ENCODE measurements at regions not wholly inside any gene's neighbourhood (a gene's known extent, or its start where the extent isn't known, plus 50 kb on each side); places are given as distances from the start of the nearest gene placed in this dataset.
"Not testable (repeated sequence)": the region's sequence is repeated elsewhere in the genome, so short reads cannot be mapped to it uniquely, and the experiment has no call there.

DNA sequence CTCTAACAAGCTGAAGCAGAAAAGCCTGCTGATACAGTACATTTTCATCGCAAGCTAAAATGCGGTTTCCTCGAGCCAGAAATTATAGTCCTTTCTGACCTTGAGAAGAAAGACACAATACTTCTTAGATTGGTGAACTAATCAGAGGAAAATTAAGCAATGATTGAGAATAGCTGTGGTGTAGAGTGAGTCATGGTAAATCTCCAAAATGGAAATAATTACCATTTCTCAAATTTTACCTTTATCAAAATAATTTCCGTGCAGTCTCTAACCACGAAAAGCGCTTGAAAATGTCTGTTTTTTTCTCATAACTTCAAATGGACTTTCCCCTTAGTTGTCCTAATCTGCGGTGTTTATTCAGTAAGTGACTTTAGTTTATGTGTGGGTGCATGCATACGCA, 190.2 kb downstream of the CPE start:
- Mint-ChIP-seq H3K4me1 (no peaks in the 10 kb centered on the region), H3K9me3 (no peaks in the 10 kb centered on the region), H3K36me3 (ENCODE audit: low read depth) (no peaks in the 10 kb centered on the region), H3K27me3 (ENCODE audit: low read depth) (peaks cover 8% of the 10 kb centered on the region), H3K27ac (no peak overlapping the region), H3K4me3 (no peak overlapping the region)
- TF ChIP-seq, protein P1, sequence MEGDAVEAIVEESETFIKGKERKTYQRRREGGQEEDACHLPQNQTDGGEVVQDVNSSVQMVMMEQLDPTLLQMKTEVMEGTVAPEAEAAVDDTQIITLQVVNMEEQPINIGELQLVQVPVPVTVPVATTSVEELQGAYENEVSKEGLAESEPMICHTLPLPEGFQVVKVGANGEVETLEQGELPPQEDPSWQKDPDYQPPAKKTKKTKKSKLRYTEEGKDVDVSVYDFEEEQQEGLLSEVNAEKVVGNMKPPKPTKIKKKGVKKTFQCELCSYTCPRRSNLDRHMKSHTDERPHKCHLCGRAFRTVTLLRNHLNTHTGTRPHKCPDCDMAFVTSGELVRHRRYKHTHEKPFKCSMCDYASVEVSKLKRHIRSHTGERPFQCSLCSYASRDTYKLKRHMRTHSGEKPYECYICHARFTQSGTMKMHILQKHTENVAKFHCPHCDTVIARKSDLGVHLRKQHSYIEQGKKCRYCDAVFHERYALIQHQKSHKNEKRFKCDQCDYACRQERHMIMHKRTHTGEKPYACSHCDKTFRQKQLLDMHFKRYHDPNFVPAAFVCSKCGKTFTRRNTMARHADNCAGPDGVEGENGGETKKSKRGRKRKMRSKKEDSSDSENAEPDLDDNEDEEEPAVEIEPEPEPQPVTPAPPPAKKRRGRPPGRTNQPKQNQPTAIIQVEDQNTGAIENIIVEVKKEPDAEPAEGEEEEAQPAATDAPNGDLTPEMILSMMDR (IDR thresholded peaks at IDR 0.05; ENCODE audit: unreplicated experiment in 3 of 3), result no peak

DNA sequence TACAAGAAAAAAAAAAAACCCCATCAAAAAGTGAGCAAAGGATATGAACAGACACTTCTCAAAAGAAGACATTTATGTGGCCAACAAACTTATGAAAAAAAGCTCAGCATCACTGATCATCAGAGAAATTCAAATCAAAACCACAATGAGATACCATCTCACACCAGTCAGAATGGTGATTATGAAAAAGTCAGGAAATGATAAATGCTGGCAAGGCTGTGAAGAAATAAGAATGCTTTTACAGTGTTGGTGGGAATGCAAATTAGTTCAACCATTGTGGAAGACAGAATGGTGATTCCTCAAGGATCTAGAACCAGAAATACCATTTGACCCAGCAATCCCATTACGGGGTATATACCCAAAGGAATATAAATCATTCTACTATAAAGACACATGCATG, 192.7 kb downstream of the CPE start:
- H3K36me3 Mint-ChIP-seq (ENCODE audit: low read depth); H3K4me3 Mint-ChIP-seq; H3K9me3 Mint-ChIP-seq; H3K27ac Mint-ChIP-seq; H3K27me3 Mint-ChIP-seq (ENCODE audit: low read depth); H3K4me1 Mint-ChIP-seq: not testable (repeated sequence)

DNA sequence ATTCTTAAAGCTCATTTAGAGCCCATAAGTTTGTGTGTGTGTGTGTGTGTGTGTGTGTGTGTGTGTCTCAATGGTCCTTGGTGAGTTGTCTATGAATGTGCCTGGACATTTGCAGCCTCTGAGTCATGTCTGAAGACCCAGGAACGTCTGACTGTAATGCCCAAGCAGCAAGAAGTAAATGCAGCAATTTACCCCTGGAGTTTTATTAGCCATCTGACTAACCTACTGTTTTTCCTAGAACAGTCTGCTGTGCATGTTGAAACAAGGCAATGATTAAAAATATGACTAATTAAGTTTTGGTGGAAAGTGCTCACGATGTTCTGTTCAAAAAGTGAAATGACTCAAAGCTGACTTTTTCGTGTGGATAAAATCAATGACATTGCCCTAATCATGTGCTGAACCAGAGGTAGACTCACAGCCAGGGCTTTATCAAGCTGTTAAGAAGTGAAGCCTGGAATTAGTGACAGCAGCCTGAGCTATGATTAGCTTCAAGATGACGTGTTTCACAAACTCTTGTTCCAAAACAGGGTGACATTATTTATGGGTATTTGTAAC, 201.6 kb downstream of the CPE start:
- Mint-ChIP-seq H3K9me3 (no peaks in the 10 kb centered on the region), H3K27ac (no peak overlapping the region), H3K4me3 (no peak overlapping the region), H3K36me3 (ENCODE audit: low read depth) (no peaks in the 10 kb centered on the region), H3K4me1 (no peaks in the 10 kb centered on the region), H3K27me3 (ENCODE audit: low read depth) (no peaks in the 10 kb centered on the region)
- TF ChIP-seq, protein P1 (IDR thresholded peaks at IDR 0.05; ENCODE audit: unreplicated experiment in 3 of 3), result no peak

DNA sequence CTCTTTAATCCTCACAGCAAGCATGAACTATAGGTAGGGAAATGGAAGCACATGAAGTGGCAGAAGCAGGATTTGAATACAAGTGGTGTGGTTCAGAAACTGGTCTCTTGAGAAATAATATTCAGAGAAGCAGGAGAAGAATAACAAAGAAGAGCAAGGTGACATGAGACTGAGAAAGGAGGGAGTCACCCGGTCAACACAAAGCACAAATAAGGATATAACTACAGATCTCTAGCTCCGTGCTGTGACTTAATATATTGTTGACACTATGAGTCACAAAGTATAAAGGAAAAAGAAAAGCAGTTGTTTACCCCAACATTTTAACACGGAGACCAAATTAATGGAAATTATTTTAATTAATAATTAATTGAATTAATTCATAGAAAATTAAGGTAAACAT, 204.5 kb downstream of the CPE start:
- Mint-ChIP-seq H3K4me3 (no peak overlapping the region), H3K27ac (no peak overlapping the region), H3K27me3 (ENCODE audit: low read depth) (no peaks in the 10 kb centered on the region), H3K4me1 (peaks cover 7% of the 10 kb centered on the region), H3K36me3 (ENCODE audit: low read depth) (no peaks in the 10 kb centered on the region), H3K9me3 (peaks cover 3% of the 10 kb centered on the region)
- TF ChIP-seq, protein P1 (IDR thresholded peaks at IDR 0.05; ENCODE audit: unreplicated experiment in 3 of 3), result no peak

DNA sequence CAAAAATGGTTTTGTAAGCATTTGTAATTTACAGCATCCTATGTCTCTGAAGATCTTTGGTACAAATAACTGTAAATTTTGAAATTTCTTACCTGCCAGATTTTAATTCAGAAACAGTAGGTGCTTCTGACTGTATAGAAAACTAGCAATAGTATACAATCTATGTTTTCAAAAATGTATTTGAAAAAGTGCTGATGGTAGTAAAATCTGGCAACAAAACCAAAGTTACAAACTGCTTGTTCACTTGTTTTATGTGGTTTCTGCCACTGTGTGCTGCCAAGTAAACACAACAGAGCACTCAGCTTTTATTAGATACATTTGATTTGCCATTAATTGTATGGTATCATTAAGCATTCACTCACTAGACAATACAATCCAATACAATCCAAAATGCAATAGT, 206.1 kb downstream of the CPE start:
- Mint-ChIP-seq H3K36me3 (ENCODE audit: low read depth) (no peaks in the 10 kb centered on the region), H3K27me3 (ENCODE audit: low read depth) (no peaks in the 10 kb centered on the region), H3K9me3 (peaks cover 7% of the 10 kb centered on the region), H3K4me1 (peaks cover 14% of the 10 kb centered on the region), H3K4me3 (no peak overlapping the region), H3K27ac (no peak overlapping the region)
- TF ChIP-seq, protein P1 (IDR thresholded peaks at IDR 0.05; ENCODE audit: unreplicated experiment in 3 of 3), result no peak

DNA sequence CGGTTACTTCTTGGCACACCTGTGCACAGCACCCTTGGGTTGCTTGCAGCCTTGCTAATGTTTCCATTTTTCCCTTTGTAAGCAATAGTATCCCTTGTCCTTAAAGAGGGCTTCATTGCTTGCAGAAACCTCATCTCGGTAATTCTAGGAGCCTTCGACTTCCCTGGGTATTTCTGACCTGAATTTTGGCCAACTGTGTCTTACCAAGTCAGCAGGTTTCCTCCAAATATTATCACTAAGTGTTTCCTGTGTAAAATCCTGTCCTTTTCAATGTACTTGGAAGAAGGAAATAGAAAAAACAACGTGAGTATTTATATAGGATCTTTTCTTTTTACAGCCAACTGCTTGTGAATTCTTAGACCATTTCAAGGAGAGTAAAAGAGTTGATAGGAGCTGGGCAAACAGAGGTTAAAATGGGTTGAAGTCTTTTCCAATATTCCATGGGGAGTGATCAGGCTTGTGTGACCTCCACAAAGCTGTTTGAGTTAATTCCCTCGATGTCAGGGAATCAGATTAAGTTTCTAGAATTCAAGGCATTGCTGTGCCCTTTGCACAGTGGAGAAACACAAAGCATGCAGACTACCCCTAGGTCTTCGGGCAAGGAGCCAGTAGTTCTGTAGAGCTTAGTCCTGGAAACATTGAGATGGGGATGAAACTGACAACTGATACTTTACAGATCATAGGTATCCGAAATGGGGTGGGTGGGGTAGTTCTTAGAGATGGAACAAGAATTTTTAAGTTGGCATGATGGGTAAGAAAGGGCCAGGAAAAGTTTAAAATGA, 209.9 kb downstream of the CPE start:
- Mint-ChIP-seq H3K27ac (no peak overlapping the region), H3K9me3 (peaks cover 7% of the 10 kb centered on the region), H3K27me3 (ENCODE audit: low read depth) (no peaks in the 10 kb centered on the region), H3K4me3 (no peak overlapping the region), H3K36me3 (ENCODE audit: low read depth) (no peaks in the 10 kb centered on the region), H3K4me1 (peaks cover 22% of the 10 kb centered on the region)
- TF ChIP-seq, protein P1 (IDR thresholded peaks at IDR 0.05; ENCODE audit: unreplicated experiment in 3 of 3), result no peak
